Stomach (tissue), 4 donors: ENCODE measurements at regions not wholly inside any gene's neighbourhood (a gene's known extent, or its start where the extent isn't known, plus 50 kb on each side); places are given as distances from the start of the nearest gene placed in this dataset.

Experiments
- POLR2A ChIP-seq, 4 donors: fragments of 450-650 bp; IDR thresholded peaks; one replicate each; pipeline ENCODE4 v1.6.1; 2016; ENCODE audit warnings: antibody characterized with exemption in 4 of 4, control low read depth in 2 of 4, mild to moderate bottlenecking in 1 of 4, moderate library complexity in 1 of 4
- TF ChIP-seq, protein P1 (sequence below), 7 experiments: fragments of 450-650 bp in 4 of 7; fragments of 200-600 bp in 3 of 7; sonication (generic) in 3 of 7; IDR thresholded peaks; one replicate each; pipeline ENCODE4 v1.5.1; 2016 to 2019; ENCODE audit warnings: antibody characterized with exemption in 7 of 7, control low read depth in 2 of 7, mild to moderate bottlenecking in 1 of 7

DNA sequence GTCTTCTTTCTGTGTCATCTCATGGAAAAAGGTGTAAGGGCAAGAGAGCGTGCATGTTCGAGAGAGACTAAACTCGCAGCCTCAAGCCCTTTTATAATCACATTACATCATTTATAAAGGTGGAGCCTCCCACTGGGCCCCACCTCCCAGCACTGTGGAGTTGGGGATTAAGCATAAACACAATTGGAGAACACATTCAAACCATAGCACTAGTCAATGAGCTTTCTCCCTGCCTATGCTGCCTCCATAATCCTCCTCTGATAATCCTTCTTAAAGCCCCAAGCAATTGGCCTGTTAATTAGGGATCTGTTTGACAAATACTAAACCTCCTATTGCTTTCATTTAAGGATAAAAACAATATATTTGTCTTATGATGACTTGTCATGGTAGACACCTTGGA, 99.6 kb downstream of the NMUR2 start:
- TF ChIP-seq, protein P1, sequence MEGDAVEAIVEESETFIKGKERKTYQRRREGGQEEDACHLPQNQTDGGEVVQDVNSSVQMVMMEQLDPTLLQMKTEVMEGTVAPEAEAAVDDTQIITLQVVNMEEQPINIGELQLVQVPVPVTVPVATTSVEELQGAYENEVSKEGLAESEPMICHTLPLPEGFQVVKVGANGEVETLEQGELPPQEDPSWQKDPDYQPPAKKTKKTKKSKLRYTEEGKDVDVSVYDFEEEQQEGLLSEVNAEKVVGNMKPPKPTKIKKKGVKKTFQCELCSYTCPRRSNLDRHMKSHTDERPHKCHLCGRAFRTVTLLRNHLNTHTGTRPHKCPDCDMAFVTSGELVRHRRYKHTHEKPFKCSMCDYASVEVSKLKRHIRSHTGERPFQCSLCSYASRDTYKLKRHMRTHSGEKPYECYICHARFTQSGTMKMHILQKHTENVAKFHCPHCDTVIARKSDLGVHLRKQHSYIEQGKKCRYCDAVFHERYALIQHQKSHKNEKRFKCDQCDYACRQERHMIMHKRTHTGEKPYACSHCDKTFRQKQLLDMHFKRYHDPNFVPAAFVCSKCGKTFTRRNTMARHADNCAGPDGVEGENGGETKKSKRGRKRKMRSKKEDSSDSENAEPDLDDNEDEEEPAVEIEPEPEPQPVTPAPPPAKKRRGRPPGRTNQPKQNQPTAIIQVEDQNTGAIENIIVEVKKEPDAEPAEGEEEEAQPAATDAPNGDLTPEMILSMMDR (IDR thresholded peaks at IDR 0.05), result no peak
- no peak for TF ChIP-seq POLR2A (IDR thresholded peaks at IDR 0.05)
